ENCODE measurements at regions not wholly inside any gene's neighbourhood (a gene's known extent, or its start where the extent isn't known, plus 50 kb on each side); places are given as distances from the start of the nearest gene placed in this dataset.

DNA sequence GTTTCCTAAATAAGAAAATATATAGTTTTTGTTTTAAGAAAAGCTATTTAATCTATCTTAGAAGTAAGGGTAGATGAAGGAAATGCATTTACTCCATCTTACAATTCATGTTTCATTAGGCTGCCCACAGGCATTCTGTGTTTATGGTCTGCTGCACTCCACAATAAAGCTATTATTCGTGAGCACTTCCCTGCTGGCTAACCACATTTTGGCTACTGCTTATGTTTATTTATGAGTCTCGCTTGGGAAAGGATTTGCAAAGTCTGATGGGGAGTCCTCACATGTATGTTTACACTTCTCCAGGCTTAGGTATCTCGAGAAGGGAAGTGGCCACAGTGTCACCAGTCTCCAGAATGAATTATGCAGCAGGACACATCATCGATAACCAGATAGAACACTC is 260.8 kb upstream of the VCX start:
- Histone ChIP-seq H3K4me1 (ENCODE audit: control insufficient read depth, insufficient read depth, low read depth, low read length) (no peaks in the 10 kb centered on the region), H3K36me3 (ENCODE audit: control insufficient read depth in 1 of 2, insufficient read depth in 2 of 2, low read depth in 1 of 2, low read length in 2 of 2) (no peaks in the 10 kb centered on the region), H2AK5ac (ENCODE audit: low read length, severe bottlenecking) (no peak overlapping the region), H3K9ac (ENCODE audit: low read length) (no peak overlapping the region), H3K27ac (ENCODE audit: low read length, poor library complexity, severe bottlenecking) (no peak overlapping the region), H2BK5ac (ENCODE audit: low read depth, low read length, poor library complexity, severe bottlenecking) (no peak overlapping the region), H4K91ac (ENCODE audit: low read length) (no peak overlapping the region), H3K79me1 (replicated peaks; ENCODE audit: low read length, poor library complexity, severe bottlenecking) (no peaks in the 10 kb centered on the region), H2BK120ac (ENCODE audit: low read depth, low read length) (no peak overlapping the region), H2BK15ac (ENCODE audit: low read depth, poor library complexity, severe bottlenecking) (no peak overlapping the region), H3K4me3 (ENCODE audit: insufficient read depth in 1 of 2, low read depth in 1 of 2, low read length in 2 of 2) (no peak overlapping the region), H4K8ac (ENCODE audit: low read length) (no peak overlapping the region), H3K9me3 (ENCODE audit: control insufficient read depth, low read length) (no peaks in the 10 kb centered on the region), H3K4me2 (ENCODE audit: low read length, poor library complexity, severe bottlenecking) (no peak overlapping the region), H2BK12ac (ENCODE audit: low read length in 2 of 2) (no peak overlapping the region), H3K4ac (ENCODE audit: low read depth in 1 of 2, low read length in 2 of 2) (no peak overlapping the region), H2AFZ (ENCODE audit: low read depth, low read length) (no peak overlapping the region), H3K27me3 (ENCODE audit: control insufficient read depth in 1 of 2, insufficient read depth in 1 of 2, low read length in 2 of 2) (no peaks in the 10 kb centered on the region), H3K18ac (ENCODE audit: low read depth in 1 of 2, low read length in 2 of 2) (no peak overlapping the region), H3K14ac (ENCODE audit: low read length in 2 of 2) (no peak overlapping the region), H3K23ac (ENCODE audit: low read length in 2 of 2) (no peak overlapping the region)
- WGBS = no CpG with 5 or more reads among the region's 4 CpGs
- DNase-seq = no peak

DNA sequence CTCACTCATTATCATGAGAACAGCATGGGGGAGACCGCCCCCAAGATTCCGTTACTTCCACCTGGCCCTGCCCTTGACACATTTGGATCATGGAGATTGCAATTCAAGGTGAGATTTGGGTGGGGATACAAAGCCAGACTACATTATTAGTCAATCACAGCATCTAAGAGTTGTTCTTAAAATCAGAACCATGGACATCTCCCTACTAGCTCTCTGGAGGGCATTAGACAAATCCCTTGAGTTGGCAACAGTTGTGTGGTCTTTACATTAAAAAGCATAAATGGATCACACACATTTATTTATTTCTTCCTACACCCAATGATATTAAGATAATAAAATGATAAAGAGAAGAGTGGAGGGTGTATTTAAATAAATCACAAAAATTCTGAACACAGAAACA is 262.8 kb upstream of the VCX start:
- H3K4me2 ChIP-seq (ENCODE audit: low read length, poor library complexity, severe bottlenecking) = no peak overlapping the region
- no peaks in the 10 kb centered on the region for H3K36me3 ChIP-seq (ENCODE audit: control insufficient read depth in 1 of 2, insufficient read depth in 2 of 2, low read depth in 1 of 2, low read length in 2 of 2)
- H2AK5ac ChIP-seq (ENCODE audit: low read length, severe bottlenecking) = no peak overlapping the region
- no peak overlapping the region for H3K27ac ChIP-seq (ENCODE audit: low read length, poor library complexity, severe bottlenecking)
- no peak overlapping the region for H3K4me3 ChIP-seq (ENCODE audit: insufficient read depth in 1 of 2, low read depth in 1 of 2, low read length in 2 of 2)
- H2BK15ac ChIP-seq (ENCODE audit: low read depth, poor library complexity, severe bottlenecking) = no peak overlapping the region
- H4K91ac ChIP-seq (ENCODE audit: low read length) = no peak overlapping the region
- no CpG with 5 or more reads among the region's 2 CpGs for WGBS
- no peaks in the 10 kb centered on the region for H3K9me3 ChIP-seq (ENCODE audit: control insufficient read depth, low read length)
- H3K14ac ChIP-seq (ENCODE audit: low read length in 2 of 2) = no peak overlapping the region
- H3K79me1 ChIP-seq (replicated peaks; ENCODE audit: low read length, poor library complexity, severe bottlenecking) = no peaks in the 10 kb centered on the region
- no peaks in the 10 kb centered on the region for H3K27me3 ChIP-seq (ENCODE audit: control insufficient read depth in 1 of 2, insufficient read depth in 1 of 2, low read length in 2 of 2)
- H2BK5ac ChIP-seq (ENCODE audit: low read depth, low read length, poor library complexity, severe bottlenecking) = no peak overlapping the region
- DNase-seq = no peak
- H3K9ac ChIP-seq (ENCODE audit: low read length) = no peak overlapping the region
- H2BK120ac ChIP-seq (ENCODE audit: low read depth, low read length) = no peak overlapping the region
- H2BK12ac ChIP-seq (ENCODE audit: low read length in 2 of 2) = no peak overlapping the region
- no peaks in the 10 kb centered on the region for H3K4me1 ChIP-seq (ENCODE audit: control insufficient read depth, insufficient read depth, low read depth, low read length)
- H4K8ac ChIP-seq (ENCODE audit: low read length) = no peak overlapping the region
- no peak overlapping the region for H3K18ac ChIP-seq (ENCODE audit: low read depth in 1 of 2, low read length in 2 of 2)
- no peak overlapping the region for H3K23ac ChIP-seq (ENCODE audit: low read length in 2 of 2)
- no peak overlapping the region for H3K4ac ChIP-seq (ENCODE audit: low read depth in 1 of 2, low read length in 2 of 2)
- H2AFZ ChIP-seq (ENCODE audit: low read depth, low read length) = no peak overlapping the region

DNA sequence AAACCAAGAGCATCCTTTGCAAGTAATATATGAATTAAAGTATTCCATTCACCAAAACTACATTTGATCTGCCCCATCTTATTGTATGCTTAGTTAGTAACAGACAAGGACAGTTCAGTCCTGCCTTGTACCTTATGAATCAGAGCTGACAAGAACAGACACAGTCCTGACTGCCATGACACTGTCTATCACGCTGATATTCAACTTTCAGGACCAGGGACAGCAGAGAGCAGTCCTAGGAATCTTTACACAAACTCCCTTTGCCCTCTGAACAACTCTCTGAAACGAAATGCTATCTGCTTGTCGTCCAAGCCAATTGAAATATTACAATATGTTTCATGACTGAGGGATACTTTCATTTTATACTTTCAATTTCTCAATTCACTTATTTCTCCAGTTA is 268.6 kb upstream of the VCX start:
- Histone ChIP-seq H2BK12ac (ENCODE audit: low read length in 2 of 2) (no peak overlapping the region), H3K4me3 (ENCODE audit: insufficient read depth in 1 of 2, low read depth in 1 of 2, low read length in 2 of 2) (no peak overlapping the region), H3K27me3 (ENCODE audit: control insufficient read depth in 1 of 2, insufficient read depth in 1 of 2, low read length in 2 of 2) (no peaks in the 10 kb centered on the region), H3K27ac (ENCODE audit: low read length, poor library complexity, severe bottlenecking) (no peak overlapping the region), H3K4me1 (ENCODE audit: control insufficient read depth, insufficient read depth, low read depth, low read length) (no peaks in the 10 kb centered on the region), H2BK15ac (ENCODE audit: low read depth, poor library complexity, severe bottlenecking) (no peak overlapping the region), H4K8ac (ENCODE audit: low read length) (no peak overlapping the region), H3K14ac (ENCODE audit: low read length in 2 of 2) (no peak overlapping the region), H2BK5ac (ENCODE audit: low read depth, low read length, poor library complexity, severe bottlenecking) (no peak overlapping the region), H3K18ac (ENCODE audit: low read depth in 1 of 2, low read length in 2 of 2) (no peak overlapping the region), H3K79me1 (replicated peaks; ENCODE audit: low read length, poor library complexity, severe bottlenecking) (no peaks in the 10 kb centered on the region), H3K9me3 (ENCODE audit: control insufficient read depth, low read length) (no peaks in the 10 kb centered on the region), H3K4ac (ENCODE audit: low read depth in 1 of 2, low read length in 2 of 2) (no peak overlapping the region), H3K23ac (ENCODE audit: low read length in 2 of 2) (no peak overlapping the region), H3K9ac (ENCODE audit: low read length) (no peak overlapping the region), H2AK5ac (ENCODE audit: low read length, severe bottlenecking) (no peak overlapping the region), H3K36me3 (ENCODE audit: control insufficient read depth in 1 of 2, insufficient read depth in 2 of 2, low read depth in 1 of 2, low read length in 2 of 2) (no peaks in the 10 kb centered on the region), H3K4me2 (ENCODE audit: low read length, poor library complexity, severe bottlenecking) (no peak overlapping the region), H2BK120ac (ENCODE audit: low read depth, low read length) (no peak overlapping the region), H4K91ac (ENCODE audit: low read length) (no peak overlapping the region), H2AFZ (ENCODE audit: low read depth, low read length) (no peak overlapping the region)
- 0% methylated on average over 1 of the region's 3 CpGs for WGBS
- peak; percentile 2 for DNase-seq

DNA sequence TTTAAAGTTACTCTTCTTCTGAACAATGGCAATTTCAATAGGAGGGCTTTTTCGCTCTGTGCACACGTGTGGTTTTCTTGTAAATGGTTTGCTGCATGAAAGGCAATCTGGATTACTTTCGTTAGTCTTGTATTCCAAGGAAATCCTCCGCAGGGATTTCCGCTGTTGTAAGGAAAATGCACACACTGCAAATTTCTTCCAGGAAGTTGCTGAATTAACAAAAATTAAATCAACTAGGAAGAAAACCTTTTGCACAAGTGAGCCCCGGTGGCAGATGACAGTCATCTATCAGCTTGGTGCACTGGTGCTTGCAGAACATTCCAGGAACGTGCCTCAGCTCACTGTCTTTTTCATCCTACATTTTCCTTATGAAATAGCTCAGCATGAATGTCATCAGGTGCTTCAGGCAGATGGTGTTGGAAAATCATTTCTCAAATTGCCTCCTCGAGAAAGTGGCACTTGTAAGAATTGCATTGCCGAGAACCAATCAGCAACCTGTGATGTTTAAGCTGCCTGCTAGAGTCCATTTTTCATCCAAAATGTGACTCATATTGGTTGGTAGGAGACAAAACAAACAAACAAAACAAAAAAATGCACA is 272.4 kb upstream of the VCX start:
- Histone ChIP-seq H3K9me3 (ENCODE audit: control insufficient read depth, low read length) (peaks cover 5% of the 10 kb centered on the region), H3K27ac (ENCODE audit: low read length, poor library complexity, severe bottlenecking) (no peak overlapping the region), H2BK15ac (ENCODE audit: low read depth, poor library complexity, severe bottlenecking) (no peak overlapping the region), H3K79me1 (replicated peaks; ENCODE audit: low read length, poor library complexity, severe bottlenecking) (no peaks in the 10 kb centered on the region), H3K4me1 (ENCODE audit: control insufficient read depth, insufficient read depth, low read depth, low read length) (no peaks in the 10 kb centered on the region), H2BK5ac (ENCODE audit: low read depth, low read length, poor library complexity, severe bottlenecking) (no peak overlapping the region), H3K23ac (ENCODE audit: low read length in 2 of 2) (no peak overlapping the region), H3K4me3 (ENCODE audit: insufficient read depth in 1 of 2, low read depth in 1 of 2, low read length in 2 of 2) (no peak overlapping the region), H3K4me2 (ENCODE audit: low read length, poor library complexity, severe bottlenecking) (no peak overlapping the region), H4K8ac (ENCODE audit: low read length) (no peak overlapping the region), H3K36me3 (ENCODE audit: control insufficient read depth in 1 of 2, insufficient read depth in 2 of 2, low read depth in 1 of 2, low read length in 2 of 2) (no peaks in the 10 kb centered on the region), H2AK5ac (ENCODE audit: low read length, severe bottlenecking) (no peak overlapping the region), H2BK12ac (ENCODE audit: low read length in 2 of 2) (no peak overlapping the region), H3K18ac (ENCODE audit: low read depth in 1 of 2, low read length in 2 of 2) (no peak overlapping the region), H4K91ac (ENCODE audit: low read length) (no peak overlapping the region), H2AFZ (ENCODE audit: low read depth, low read length) (no peak overlapping the region), H3K9ac (ENCODE audit: low read length) (no peak overlapping the region), H3K4ac (ENCODE audit: low read depth in 1 of 2, low read length in 2 of 2) (no peak overlapping the region), H2BK120ac (ENCODE audit: low read depth, low read length) (no peak overlapping the region), H3K14ac (ENCODE audit: low read length in 2 of 2) (no peak overlapping the region), H3K27me3 (ENCODE audit: control insufficient read depth in 1 of 2, insufficient read depth in 1 of 2, low read length in 2 of 2) (no peaks in the 10 kb centered on the region)
- DNase-seq = no peak
- WGBS = 69% methylated on average over 6 of the region's 9 CpGs

Measured in mesenchymal stem cell (in vitro differentiated cells and primary cell).